ENCODE measurements at regions not wholly inside any gene's neighbourhood (a gene's known extent, or its start where the extent isn't known, plus 50 kb on each side); places are given as distances from the start of the nearest gene placed in this dataset.

DNA sequence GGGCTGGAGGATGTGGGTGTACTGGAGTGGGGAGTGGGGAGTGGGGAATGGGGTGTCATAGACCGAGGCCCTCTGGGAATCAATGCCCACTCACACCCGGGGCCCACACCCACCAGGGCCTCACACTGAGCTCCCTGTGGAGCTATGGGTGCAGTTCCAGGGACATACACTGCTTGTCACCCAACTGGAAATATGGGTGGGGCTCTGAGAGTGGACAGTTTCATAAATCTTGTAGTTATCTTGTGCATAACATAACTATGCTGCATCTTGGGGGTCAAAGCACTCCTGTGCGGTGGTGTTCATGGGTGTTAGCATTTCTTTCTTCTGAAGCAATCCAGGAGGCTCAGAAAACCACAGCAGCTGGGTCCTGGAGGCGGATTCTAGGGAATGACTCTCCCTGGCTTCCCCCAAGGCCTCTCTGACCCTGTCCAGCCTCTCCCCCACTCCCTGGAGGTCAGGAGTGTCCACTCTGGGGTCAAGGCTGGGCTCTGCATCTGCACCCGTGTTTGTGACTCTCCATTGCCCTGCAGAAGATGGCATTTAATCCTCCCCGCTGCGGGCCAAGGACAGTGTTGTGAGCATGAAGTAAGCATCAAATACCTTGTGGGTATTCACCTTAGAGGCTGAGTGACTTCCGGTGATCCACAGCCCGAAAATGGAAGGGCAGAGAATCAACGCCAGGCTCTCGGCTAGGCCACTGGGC is 172.5 kb downstream of the CTTN start:
- no peak for DNase-seq (ENCODE audit: low read depth)

DNA sequence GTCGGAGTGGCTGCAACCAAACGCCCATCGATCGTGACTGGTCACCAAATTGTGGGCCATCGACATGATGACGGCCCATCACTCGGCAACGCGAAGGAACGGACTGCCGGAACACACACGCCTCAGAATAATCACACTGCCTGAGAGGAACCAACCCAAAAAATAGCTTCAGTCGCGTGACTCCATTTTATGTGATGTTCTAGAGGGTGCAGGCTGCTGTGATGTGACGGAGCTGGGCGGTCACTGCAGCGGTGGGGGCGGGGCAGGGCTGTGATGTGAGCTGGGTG is 174.6 kb downstream of the CTTN start:
- DNase-seq (ENCODE audit: low read depth), result no peak

DNA sequence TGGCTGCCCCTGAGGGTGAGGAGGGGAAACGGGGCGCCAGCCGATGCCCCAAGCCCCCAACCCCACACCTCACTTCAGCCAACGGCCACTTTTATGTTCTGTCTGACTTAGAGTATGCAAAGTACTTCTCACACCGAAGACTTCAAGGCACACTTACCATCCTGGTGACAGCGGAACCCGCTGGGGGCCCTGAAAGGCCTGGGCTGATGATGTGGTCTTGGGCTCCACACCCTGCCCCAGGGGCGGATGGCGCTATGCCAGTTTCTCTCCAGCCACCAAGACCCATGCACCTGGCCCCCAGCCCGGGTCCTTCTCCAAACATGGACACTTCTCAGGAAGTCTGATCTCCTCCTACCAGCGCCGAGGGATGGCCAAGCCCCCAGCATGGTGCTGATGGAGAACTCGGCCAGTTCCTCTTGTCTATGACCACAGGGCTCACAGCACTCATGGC is 175.4 kb downstream of the CTTN start:
- no peak for DNase-seq (ENCODE audit: low read depth)

DNA sequence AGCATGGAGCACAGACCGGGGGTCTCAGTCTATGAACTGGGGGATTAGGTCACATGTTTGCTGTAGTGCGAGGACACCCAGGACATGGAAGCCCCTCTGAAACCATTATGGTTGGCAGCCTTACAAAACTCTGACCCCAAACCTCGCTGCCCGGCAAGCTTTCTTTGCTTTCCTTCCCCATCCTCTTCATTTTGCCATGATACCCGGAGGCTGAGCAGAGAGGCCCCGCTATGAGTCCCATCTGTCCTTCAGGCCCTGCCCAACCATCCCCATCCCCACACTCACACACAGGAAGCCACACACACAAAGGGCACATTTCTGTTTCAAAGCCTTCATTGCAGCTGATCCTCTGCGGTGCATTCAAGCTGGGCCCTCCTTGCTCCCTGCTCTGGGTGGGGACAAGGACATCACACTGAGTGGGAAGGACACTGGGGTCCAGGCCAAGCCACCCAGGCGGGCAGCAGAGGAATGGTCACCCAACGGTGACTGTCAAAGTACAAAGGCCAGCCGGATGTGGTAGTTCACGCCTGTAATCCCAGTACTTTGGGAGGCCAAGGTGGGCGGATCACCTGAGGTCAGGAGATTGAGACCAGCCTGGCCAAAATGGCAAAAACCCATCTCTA is 176.5 kb downstream of the CTTN start:
- DNase-seq (ENCODE audit: low read depth), result no peak

DNA sequence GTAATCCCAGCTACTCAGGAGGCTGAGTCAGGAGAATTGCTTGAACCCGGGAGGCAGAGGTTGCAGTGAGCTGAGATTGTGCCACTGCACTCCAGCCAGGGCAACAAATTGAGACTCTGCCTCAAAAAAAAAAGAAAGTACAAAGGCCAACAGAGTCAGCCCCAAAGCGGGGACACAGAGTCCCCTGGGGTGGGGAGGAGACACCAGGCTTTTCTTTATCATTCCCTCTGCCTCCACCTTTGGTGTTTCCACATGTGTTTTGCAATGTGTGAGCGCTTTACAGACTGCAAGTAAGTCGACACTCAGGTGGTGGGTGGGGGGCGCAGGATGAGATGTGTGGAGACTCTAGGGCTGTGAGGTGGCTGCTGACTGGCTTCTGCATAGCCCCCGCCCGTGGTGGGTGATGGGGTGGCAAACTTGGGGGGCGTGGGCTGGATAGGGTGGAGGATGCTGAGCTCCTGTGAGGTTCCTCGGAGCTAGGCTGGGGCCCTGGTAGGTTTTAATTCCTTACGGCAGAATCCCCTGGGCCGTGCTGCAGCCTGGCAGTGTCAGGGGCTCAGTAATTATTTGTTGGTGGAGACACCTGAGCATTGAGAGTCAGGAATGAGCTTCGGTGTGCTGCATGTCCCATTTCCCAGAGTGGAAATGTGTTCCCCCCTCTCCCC is 177.2 kb downstream of the CTTN start:
- no peak for DNase-seq (ENCODE audit: low read depth)

DNA sequence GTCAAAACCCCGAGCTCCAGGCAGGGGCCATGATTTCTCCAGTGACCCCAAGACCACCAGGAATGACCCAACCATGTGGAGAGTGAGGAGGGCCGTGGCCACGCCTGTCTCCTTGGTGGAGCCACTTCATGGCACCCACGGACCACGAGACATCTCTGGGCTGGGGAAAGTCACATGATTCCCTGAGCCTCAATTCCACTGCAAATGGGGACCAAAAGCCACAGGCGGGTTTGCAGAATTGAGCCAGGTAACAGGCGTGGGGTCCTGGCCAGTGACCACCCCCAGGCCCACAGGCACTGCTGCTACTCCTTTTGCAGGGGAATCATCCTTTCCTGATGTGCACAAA is 178.9 kb downstream of the CTTN start:
- no peak for DNase-seq (ENCODE audit: low read depth)

DNA sequence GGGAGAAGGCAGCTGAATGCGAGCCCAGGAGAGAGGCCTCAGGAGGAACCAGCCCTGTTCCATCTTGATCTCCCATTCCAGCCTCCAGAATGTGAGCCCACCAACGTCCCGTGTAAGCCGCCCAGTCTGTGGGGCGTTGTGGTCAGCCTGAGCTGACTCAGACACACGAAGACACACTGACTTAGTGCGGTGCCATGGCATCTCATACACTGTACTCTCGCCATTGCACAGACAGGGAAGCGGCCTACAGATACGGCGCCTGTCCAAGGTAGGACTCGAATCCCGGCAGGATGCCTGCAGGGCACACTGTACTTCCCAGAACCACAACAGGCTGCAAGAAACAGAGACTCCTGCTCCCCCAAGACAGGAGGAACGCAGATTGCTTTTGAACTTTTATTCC is 179.6 kb downstream of the CTTN start:
- DNase-seq (ENCODE audit: low read depth), result no peak

DNA sequence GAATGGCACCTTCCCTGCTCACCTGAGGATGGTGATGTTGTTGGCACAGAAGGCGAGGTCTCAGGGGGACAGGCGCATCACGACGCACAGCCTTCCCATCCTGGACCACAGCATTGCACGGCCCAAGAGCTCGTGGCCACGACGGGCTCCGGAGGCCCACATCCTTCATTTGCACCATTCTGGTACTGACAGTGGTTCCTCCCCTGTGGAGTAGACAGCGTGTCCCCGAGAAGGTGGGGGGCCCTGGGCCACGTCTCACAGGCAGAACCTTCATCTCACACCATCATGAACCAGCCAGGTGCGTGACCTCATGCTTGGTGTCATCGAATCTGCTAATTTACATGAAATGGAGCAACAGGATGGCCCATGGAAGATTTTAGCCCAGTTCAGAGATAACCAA is 180.0 kb downstream of the CTTN start:
- no peak for DNase-seq (ENCODE audit: low read depth)

DNA sequence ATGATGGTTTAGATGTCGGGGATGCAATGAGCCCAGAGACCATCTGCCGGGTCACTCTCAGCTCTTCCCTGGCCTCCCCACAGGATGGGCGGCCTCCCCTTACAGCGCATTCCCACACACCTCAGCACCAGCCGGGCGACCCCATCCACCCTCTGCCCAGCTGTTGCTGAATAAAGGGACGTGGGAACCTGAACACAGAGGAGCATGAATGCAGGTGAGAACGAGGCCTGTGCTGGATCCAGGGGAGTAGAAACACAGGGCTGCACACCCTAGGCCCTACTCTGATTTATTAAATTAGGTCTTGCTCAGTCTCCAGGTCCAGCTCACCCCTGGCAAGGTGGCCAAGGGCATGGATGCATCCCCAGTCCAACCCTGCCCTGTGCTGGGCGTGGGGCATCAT is 180.5 kb downstream of the CTTN start:
- no peak for DNase-seq (ENCODE audit: low read depth)

DNA sequence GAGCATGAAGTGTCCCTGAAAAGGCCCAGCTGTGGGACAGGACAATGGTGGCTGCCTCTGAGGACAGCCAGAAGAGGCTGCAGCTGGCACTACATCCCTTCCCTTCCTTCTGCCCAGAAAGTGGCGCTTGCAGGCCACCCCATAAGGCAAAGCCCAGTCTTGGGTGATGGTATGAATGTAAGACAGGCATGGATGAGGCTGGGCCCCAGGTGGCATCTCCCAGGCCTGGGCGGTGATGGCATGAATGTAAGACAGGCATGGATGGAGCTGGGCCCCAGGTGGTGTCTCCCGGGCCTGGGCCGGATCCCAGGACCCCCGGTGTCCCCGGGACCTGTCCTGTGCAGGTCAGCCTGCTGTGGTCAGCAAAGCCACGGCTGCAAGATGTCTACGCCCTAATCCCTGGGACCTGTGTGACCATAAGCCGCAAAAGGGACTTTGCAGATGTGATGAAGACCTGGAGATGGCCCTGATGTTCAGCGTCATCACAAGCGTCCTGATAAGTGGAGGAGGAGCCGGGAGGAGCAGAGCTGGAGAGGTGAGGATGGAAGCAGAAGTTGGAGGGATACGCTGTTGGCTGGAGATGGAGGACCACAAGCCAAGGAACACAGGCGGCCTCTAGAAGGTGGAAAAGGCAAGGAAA is 181.1 kb downstream of the CTTN start:
- no peak for DNase-seq (ENCODE audit: low read depth)

DNA sequence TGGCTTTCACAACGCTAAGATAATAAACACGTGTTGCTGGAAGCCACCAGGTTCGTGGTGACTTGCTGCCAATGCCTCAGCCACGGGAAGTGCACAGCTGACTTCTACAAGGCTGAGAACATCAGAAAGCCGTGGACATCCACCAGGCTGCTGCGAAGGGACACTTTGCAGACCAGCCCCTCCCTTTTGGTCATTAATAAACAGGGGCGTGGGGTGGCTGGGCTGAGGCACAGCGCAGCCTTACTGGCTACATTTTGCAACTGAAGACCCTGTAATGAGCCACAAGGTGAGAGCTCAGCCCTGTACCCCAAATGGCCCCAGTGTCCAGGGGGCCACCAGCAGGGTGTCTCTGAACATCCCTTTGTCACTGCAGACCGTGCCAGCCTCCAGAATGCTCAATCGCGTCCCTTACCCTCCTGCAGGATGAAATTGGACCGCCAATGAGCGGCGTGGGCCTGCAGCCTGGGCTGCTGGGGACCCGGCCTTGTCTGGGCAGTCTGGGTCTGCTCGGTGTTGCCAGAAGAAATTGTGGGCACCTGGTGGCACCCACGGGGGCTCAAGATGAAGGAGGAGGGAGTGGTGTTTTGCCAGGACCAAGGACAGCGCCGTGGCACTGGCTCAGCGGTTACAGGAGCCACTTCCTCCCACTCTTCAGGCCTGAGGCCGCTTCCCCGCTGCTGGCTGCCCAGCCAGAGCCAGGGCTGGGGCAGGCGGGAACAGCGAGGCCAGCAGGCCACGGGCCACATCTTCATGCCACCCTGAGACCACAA is 181.9 kb downstream of the CTTN start:
- no peak for DNase-seq (ENCODE audit: low read depth)

DNA sequence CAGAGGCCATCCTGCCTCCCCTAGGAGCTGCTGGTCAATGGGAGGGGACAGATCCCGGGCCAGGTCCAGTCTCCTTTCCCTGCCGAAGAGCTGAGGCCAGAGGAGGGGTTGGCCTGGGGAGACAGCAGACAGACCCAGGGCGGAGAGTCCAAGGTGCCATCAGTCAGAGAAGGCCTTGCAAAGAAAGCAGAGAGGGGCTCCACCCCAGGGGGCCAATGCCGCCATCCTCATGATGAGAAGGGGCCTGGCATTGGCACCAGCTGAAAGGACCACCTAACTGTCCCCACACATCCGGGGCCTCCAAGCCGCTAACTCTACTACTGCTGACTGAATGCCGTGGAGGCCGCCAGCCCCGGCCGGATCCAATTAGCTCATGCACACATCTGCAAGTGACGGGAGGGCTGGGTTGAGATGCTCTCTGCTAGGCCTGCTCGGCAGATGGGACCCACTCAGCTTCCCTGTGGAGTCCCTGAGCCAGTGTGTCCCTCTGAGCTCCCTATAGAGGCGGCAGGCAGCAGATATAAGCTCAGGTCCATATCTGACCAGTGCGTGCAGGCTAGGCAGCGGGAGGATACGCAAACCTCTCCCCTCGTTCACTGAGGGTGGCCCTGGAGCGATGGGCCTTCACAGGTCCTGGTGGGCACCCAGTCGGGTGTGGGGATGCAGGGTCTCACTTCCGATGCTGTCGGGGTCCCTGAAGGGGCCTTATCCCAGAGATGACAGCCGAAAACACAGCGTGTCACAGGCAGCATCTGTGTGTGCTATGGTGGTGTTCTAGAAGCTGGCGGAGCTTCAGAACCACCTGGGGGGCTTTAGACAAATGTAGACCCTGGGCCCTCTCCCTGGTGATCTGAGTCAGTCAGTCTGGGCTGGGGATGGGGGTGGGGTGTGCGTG is 183.9 kb downstream of the CTTN start:
- no peak for DNase-seq (ENCODE audit: low read depth)

DNA sequence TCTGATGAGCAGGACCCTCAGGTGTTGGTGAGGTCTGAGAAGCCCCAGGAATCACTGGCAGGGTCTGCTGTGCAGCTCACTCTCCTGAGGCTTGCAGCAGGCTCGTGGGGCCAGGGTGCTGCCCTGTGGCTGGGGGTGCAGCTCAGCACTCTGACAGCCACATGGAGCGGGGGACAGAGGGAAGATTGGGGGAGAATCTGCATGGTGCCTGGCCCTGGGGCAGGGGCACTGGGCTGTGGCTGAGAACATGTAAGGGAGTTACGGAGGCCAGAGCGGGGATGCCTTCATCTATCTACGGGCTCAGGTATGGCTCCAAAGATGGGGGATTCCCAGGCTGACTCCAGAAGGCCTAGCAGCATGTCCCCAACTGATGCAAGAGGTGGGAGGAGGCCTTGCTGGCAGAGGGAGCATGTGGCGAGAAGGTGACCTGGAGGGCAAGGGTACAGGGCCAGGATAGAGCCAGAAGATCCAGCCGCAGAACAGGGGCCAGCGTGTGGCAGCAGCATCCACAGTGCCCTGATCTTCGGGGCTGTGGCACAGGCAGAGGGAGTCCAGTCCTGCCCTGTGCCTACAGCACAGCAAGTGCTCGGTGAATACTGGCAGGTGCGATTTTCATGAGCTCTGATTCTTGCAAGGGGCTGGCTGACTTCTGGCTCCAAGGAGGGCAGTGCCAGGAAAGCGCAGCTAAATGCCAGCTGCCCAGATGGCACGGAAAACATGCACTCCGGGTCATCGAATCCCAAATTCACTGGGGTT is 184.7 kb downstream of the CTTN start:
- no peak for DNase-seq (ENCODE audit: low read depth)

DNA sequence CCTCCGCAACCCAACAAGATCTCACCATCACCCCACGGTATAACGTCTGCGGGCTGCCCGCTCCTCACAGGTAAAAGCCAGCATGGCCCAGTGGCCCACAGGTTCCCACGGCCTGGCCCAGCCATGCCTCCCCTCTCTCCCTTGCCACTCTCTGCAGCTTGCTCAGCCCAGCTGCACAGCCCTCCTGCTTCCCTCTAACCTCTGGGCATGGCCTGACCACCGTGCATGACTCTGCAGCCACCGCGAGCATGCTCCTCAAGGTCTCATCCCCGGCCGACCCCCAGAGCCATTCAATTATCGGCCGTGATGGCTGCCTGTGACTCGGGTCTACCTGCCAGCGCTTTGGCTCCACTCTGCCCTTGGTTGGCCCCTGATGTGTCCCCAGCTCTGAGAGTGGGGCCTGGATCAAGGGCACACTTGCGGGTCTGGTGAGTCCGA is 185.5 kb downstream of the CTTN start:
- DNase-seq (ENCODE audit: low read depth), result no peak

DNA sequence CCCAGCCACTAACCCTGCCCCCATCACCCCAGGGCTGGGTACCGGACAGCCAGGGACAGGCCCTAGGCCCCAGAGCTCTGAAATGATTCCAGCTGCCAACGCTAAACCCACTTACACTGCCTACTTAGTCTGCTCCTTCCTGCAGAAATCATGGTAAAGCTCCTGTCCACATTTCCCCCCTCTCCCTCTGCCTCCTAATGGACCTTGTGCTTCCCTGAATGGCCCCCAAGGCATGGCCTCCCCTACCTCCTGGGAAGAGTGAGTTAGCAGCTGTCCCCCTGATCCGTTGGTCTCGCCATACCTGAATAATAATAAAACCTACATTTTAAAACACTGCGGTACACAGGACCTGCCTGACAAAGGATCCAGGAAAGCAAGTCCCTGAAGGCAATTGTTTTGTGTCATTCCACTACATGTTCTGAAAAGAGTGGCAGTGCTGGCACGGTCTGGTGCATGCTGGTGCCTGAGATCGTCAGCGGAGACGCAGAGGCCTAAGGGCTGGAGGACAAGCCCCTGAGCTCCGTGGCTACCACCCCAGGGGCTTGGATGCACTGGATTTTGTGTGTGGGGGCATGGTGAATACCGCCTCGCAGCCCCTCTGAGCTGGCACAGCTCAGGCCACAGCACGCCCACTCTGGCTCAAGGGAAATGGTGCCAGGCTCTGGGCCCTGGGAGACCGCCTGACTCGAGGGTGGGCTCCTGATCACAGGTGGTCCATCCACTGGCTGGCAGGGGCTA is 186.3 kb downstream of the CTTN start:
- no peak for DNase-seq (ENCODE audit: low read depth)

DNA sequence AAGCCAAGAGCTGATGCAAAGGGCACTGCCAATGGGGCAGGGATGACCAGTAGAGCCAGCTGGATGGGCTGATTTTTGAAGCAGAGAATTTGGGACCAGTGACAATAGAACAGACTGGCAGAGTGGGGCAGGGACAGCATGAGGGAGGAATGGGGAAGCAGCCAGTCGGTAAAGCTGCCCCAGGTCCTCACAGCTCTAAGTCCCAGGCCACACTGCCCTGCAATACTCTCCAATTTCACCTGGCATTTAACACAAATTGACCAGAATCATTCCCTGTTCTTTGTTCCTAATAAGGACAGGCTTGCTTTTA is 186.9 kb downstream of the CTTN start:
- DNase-seq (ENCODE audit: low read depth), result no peak

DNA sequence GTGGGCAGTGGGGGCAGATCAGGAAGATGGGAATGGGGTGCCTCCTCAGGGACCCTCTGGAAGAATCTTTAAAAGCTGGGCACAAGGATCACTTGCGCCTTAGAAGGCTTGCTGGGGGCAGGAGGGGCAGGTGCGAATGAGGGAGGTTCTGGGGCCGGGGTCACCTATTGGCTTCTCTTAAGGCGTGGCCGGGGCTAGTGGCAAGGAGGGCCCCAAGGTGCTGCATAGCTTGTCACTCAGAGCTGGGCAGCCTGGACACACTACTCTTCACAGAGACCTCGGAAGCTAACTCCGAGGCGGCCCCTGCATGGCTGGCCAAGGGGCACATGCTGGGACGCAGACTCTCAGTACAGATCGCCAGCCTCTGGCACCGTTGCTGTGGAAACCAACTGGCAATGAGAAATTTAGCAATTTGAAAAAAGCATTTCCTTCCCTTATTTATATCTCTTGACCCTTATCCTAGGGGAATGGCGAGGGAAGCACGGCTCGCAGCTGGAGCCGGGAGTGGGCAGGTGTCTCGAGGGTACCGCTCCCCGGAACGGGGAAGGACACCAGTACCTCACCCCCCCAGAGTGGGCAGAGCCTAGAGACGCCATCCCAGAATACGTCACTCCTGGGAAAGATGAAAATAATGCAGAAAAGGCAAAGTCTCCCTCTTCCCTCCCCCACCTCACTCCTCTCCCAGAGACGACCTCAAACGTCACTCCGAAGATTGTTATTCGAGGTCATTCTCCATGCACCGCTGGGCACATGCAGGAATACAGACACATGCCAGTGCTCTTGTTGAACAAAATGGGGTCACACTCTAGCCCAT is 188.1 kb downstream of the CTTN start:
- no peak for DNase-seq (ENCODE audit: low read depth)

DNA sequence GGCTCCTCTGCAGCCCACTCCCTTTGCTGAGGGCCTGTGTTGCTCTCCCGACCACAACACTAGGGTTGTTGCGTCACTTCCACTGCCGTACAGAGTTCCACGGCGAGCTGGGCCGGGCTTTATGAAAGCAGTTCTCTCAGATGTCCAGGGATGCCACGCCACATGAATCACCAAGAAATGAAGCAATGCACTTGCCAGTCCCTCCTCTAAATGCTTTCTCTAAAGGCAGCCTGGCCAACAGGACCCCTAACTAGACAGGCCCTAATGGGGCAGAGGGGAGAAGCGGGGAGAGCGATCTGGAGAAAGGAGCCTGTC is 188.7 kb downstream of the CTTN start:
- no peak for DNase-seq (ENCODE audit: low read depth)

DNA sequence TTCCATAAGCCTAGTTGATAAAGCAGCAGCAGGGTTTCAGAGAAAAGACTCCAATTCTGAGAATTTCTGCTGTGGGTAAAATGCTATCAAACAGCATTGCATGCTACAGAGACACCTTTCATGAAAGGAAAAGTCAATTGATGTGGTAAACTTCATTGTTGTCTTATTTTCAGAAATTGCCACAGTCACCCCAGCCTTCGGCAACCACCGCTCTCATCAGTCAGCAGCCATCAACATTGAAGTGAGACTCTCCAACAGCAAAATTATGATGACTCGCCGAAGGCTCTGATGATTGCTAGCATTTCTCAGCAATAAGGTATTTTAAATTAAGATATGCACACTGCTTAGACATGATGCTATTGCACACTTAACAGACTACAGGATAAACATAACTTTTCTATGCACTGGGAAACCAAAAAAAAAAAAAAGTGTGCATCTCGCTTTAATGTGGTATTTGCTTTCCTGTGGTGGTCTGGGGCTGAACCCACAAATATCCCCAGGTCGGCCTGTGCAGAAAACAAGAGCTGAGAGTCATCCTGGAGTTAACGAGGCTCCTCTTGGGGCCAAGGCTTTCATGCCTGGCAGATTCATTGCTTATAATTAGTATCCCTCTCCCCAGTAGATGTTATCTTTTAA is 192.1 kb downstream of the CTTN start:
- no peak for DNase-seq (ENCODE audit: low read depth)

All from fibroblast of gingiva (primary cell).